ENCODE measurements at regions not wholly inside any gene's neighbourhood (a gene's known extent, or its start where the extent isn't known, plus 50 kb on each side); places are given as distances from the start of the nearest gene placed in this dataset.

- DNase-seq (ENCODE audit: low spot score): no peak
Measured at GRCh38 chr4:173929921-173930320, 353.5 kb downstream of the FBXO8 start.

GRCh38 chr4:173924561-173924960 is 358.9 kb downstream of the FBXO8 start:
- no peak for DNase-seq (ENCODE audit: low spot score)

- no peak for DNase-seq (ENCODE audit: low spot score)
Measured at GRCh38 chr4:173919861-173920260, 363.6 kb downstream of the FBXO8 start.

- DNase-seq (ENCODE audit: low spot score): no peak
Measured at GRCh38 chr4:173919196-173919595, 364.3 kb downstream of the FBXO8 start.

GRCh38 chr4:173917255-173917960 is 366.1 kb downstream of the FBXO8 start:
- no peak for DNase-seq (ENCODE audit: low spot score)

- no peak for DNase-seq (ENCODE audit: low spot score)
Measured at GRCh38 chr4:173913496-173913895, 370.0 kb downstream of the FBXO8 start.

GRCh38 chr4:173912384-173912783 is 371.1 kb downstream of the FBXO8 start:
- DNase-seq (ENCODE audit: low spot score): no peak

GRCh38 chr4:173910891-173911290 is 372.6 kb downstream of the FBXO8 start:
- DNase-seq (ENCODE audit: low spot score): no peak

GRCh38 chr4:173909294-173909693 is 374.2 kb downstream of the FBXO8 start:
- no peak for DNase-seq (ENCODE audit: low spot score)

- DNase-seq (ENCODE audit: low spot score): no peak
Measured at GRCh38 chr4:173899813-173900212, 369.8 kb upstream of the HAND2 start.

- DNase-seq (ENCODE audit: low spot score): no peak
Measured at GRCh38 chr4:173891072-173891471, 361.0 kb upstream of the HAND2 start.

GRCh38 chr4:173883821-173884220 is 353.8 kb upstream of the HAND2 start:
- no peak for DNase-seq (ENCODE audit: low spot score)

GRCh38 chr4:173880897-173881296 is 350.9 kb upstream of the HAND2 start:
- no peak for DNase-seq (ENCODE audit: low spot score)

- DNase-seq (ENCODE audit: low spot score): no peak
Measured at GRCh38 chr4:173879509-173879908, 349.5 kb upstream of the HAND2 start.

- DNase-seq (ENCODE audit: low spot score): no peak
Measured at GRCh38 chr4:173878701-173879100, 348.7 kb upstream of the HAND2 start.

GRCh38 chr4:173871643-173872042 is 341.6 kb upstream of the HAND2 start:
- no peak for DNase-seq (ENCODE audit: low spot score)

GRCh38 chr4:173866322-173867026 is 336.4 kb upstream of the HAND2 start:
- DNase-seq (ENCODE audit: low spot score): no peak

GRCh38 chr4:173862754-173863153 is 332.7 kb upstream of the HAND2 start:
- no peak for DNase-seq (ENCODE audit: low spot score)

GRCh38 chr4:173860094-173860493 is 330.1 kb upstream of the HAND2 start:
- no peak for DNase-seq (ENCODE audit: low spot score)

- no peak for DNase-seq (ENCODE audit: low spot score)
Measured at GRCh38 chr4:173859091-173859713, 329.2 kb upstream of the HAND2 start.

GRCh38 chr4:173858471-173858870 is 328.4 kb upstream of the HAND2 start:
- DNase-seq (ENCODE audit: low spot score): no peak

GRCh38 chr4:173857828-173858227 is 327.8 kb upstream of the HAND2 start:
- no peak for DNase-seq (ENCODE audit: low spot score)

- no peak for DNase-seq (ENCODE audit: low spot score)
Measured at GRCh38 chr4:173855015-173855414, 325.0 kb upstream of the HAND2 start.
